NCI-H2196 (cell line): ENCODE measurements at regions not wholly inside any gene's neighbourhood (a gene's known extent, or its start where the extent isn't known, plus 50 kb on each side); places are given as distances from the start of the nearest gene placed in this dataset.

Experiments used
- DNase-seq: peaks from one replicate; lab custom pipeline; 2025; ENCODE audit not compliant: unreplicated experiment; lab: John Stamatoyannopoulos, UW

- no peak for DNase-seq
These were observed 108.2 kb downstream of the NCOR2 start for GRCh38 chr12:124458992-124459851.

GRCh38 chr12:124458220-124458991 is 109.0 kb downstream of the NCOR2 start:
- DNase-seq: no peak

DNA sequence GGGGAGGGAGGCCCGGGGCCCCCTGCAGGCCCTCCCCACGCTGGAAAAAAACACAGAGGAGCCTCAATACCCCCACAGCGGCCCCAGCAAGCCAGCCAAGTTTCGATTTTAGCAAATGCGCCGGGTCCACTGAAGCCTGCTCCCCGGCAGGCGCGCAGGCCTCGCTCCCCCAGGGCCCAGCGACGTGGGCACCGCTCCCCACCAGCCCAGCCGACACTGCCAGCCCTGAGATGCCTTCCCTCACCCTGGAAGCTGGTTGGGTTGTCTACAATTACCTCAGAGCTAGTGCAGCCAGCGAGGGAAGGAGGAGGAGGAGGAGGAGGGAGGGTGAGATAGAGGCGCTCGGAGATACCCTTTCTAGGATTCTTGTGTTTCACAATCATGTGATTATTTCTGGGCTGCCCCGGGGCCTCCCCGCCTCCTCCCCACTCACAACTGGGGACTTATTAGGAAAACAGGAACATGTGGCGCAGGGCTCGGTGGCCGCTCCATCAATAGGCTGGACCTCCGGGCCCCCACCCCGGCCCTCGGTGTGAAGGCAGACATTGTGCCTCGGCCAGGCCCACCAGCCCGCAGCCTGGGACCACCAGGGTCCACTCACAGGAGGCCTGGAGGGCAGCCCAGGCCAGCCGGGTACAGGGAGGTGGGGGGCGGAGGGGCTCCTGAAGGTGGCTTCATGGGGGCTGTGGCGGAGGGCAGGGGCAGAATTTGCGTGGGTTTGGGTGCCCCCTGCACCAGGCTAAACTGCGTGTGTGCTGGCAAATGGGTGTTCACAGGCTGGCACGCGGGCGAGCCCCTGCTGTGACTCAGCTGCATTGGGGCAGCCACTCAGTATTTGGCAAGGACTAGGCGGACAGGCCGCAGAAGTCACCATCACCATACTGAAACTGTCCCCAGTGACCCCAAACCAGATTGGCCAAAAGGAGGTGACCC is 109.9 kb downstream of the NCOR2 start:
- DNase-seq: no peak

- no peak for DNase-seq
These were observed 110.7 kb downstream of the NCOR2 start for GRCh38 chr12:124456652-124457152.

DNA sequence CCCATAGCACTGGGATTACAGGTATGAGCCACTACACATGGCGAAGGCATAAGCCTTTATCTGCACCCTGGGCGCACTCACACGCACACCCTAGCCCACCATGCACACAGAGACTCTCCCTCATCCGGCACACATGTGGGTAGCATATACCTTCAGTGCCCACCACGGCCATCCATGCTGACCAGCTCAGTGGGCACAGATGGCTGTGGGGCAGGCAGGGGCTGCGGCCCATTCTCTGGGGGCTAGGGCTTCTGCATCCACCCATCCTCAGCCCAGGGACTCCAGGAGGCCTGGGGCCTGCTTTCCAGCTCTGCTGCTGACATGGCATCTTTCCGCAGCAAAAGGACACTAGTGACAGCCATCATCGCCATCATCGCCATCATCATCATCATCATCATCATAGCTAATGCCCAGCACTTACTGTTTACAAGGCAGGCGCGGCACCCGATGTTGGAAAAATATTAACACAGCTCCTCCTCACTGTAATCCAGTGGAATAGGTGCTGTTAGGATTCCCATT is 111.2 kb downstream of the NCOR2 start:
- DNase-seq: no peak

DNA sequence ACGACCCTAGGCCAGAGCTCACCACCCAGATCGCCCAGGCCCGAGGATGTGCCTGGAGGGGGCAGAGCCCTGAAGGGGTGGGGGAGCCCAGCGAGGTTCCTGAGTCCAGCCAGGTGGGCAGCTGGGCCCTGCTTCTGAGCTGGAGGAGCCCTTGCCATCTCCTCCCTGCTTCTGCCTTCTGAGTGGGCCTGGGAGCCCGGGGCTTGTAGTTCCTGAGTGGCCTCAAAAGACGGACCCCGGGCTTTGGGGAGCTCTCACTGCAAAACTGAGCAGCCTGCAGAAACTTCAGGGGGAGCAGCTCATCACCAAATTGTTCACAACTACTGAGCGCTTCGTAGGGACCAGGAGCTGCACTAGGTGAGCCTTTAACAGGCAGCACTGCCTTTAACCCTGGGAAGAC is 112.1 kb downstream of the NCOR2 start:
- no peak for DNase-seq

DNA sequence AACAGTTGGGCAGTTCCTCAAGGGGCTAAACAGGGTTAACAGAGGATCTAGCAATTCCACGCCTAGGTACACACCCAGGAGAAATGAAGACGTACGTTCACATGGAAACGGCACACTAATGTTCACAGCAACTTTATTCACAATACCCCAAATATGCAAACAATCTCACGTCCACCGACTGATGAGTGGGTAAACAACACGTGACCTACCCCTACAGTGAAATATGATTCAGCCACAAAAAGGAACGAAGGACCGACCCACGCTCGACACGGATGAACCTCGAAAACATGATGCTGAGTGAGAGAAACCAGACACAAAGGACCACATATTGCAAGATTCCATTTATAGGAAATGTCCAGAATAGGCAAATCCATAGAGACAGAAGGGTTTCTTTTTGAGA is 112.7 kb downstream of the NCOR2 start:
- DNase-seq: no peak

DNA sequence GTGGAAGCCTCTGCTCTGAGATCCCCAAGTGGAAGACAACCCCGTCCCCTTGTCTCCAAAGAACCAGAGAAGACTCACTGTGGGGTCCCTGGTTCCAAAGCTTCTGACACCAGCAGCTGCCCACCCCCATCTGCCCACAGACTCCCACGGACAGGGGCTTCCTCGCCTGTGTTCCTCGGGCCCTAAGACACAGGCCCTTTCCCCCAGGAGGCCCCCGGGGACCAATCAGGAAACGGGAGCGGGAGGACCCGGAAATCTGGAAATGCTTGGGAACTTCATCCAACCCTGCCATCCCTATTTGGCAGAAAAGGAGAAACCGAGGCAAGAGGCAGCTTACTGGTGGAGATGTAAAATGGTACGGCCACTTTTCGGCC is 113.1 kb downstream of the NCOR2 start:
- DNase-seq: no peak

DNA sequence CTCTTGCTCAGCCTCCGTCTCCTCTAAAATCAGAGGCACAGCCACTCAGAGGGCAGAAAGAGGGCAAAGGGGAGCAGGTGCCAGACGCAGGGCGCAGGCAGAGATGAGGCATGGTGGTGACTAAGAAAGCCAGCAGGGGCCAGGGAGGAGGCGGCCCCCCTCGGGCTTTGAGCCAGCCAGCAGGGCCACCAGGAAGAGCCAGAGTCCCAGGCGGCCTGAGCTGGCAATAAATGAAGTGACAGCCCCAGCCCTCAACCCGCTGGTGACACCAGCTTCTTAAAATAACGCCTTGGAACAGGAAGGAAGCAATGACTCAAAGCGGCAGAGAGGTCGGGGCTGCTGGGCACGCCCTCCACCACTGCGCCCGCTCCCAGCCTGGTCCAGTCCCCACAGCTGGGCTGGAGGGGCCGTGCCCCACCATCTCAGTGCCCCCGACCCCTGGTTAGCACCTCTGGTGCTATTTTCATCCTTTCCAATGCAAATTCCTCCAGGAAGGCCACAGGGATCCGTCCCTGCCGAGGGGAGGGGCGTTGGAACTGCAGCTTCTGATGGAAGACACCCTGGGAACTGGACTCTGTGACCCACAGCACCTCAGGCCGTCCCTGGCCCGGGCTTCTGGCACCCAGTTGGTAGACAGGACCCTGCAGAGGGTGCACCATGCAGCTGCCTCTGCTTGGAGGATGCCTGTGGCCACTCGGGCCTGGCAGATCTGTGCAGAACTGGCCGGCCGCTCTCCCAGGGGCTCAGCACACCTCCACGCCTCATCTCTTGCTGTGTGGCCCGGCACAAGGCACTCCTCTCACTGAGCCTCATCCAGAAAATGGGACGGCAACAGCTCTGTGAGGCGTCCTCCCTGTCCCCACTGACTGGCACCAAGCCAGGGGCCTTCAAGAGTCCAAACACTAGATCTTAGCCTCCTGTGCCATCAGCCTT is 113.7 kb downstream of the NCOR2 start:
- no peak for DNase-seq

DNA sequence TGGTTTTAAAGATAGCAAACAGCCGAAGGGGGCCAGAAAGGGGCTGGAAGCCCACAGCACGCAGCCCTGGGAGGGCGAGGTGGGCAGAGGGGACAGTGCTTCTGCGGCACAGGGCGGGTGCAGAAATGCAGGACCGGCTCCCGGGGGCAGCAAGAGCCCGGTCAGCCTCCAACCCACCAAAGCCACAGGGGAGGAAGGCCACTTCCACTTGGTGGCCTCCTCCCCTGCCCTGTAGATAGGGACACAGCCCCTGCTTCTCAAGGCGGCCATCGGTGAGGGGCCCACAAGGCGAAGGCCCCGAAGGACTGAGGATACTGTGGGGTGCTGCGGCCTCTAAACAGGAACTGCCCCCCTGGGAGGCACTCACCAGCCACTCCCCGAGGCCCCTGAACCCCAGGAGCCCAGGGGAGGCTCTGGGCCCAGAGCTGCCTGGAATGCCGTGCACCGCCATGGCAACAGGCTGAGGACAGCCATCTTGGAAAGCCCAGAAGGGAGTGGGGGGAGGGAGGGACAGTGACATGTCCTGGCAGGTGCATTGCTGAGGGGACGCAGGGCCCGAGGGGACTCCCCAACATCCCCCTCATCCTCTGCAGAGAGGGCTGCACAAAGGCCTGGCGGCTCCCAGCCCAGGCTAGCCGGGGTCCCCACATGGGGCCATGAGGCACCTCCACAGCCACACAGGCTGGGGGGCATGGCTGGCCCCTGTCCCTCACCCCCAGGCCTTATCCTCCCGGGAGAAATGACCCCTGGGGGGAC is 114.7 kb downstream of the NCOR2 start:
- no peak for DNase-seq

- DNase-seq: no peak
These were observed 115.7 kb downstream of the NCOR2 start for GRCh38 chr12:124451637-124452243.

DNA sequence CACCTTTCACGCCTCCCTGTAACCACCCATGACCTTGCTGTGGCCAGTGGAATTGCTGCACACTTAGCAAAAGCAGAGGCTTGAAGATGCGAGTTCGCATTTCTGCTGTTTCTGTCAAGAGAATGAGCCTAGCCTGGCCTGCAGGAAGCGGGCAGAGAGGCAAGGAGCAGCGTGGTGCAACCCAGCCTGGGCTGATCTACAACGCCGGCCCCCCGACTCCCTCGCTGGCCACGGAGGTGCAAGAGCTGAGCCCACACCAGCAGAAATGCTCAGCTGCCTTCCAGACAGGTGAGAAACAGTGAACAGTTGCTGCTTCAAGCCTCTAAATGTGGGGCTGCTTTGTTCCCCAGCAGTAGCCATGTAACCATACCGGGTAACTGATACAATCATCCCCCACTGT is 116.4 kb downstream of the NCOR2 start:
- no peak for DNase-seq

DNA sequence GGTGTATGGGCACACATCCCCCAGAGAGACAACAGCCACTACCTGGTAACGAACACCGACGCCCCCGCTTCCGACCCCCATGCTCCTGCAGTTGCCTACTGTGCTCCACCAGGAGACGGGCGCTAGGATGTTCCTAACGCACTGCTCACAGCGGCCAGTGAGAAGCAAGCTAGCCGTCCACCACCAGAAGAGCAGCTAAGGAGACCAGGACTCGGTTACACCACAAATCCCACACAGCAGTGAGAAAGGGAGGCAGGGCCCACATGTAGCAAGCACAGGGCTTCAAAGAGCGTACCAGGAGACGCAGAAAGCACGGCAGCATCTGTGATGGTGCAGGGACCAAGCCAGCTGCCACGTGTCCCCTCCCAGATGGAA is 117.0 kb downstream of the NCOR2 start:
- no peak for DNase-seq

GRCh38 chr12:124449623-124450375 is 117.6 kb downstream of the NCOR2 start:
- no peak for DNase-seq

- no peak for DNase-seq
These were observed 118.3 kb downstream of the NCOR2 start for GRCh38 chr12:124448955-124449622.

- DNase-seq: no peak
These were observed 119.0 kb downstream of the NCOR2 start for GRCh38 chr12:124448241-124448954.

DNA sequence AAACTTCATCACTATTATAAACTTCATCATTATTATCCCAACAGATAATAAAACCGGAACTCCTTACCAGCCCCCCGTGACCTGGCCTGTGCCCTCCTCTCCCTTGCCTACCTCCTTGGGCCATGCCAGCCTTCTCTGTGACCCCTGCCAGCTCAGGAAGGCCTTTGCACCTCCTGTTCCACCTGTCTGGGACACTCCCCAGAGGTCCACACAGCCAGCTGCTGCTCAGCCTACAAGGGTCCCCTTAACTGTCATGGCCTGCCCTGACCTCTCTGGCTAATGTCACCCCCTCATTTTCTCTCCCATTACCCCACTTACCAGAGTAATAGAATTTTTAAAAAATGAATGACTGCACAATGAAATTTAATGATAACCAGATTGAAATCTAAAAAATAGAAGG is 121.0 kb downstream of the NCOR2 start:
- no peak for DNase-seq
